Upper lobe of left lung (tissue), 6 donors: ENCODE measurements at regions not wholly inside any gene's neighbourhood (a gene's known extent, or its start where the extent isn't known, plus 50 kb on each side); places are given as distances from the start of the nearest gene placed in this dataset.

Experiments used
- ATAC-seq, 2 donors: fragments of 200-7000 bp; cut with Tn5 transposase; one replicate each; pipeline ENCODE4 v1.9.1; 2022; ENCODE audit warnings: mild to moderate bottlenecking in 2 of 2, moderate library complexity in 2 of 2; ENCODE audit not compliant: low FRiP score in 2 of 2
- DNase-seq, 2 donors: peaks; one replicate each; pipeline ENCODE4 v3.0.0-alpha.2; 2019 to 2020
- H3K27ac ChIP-seq, 4 donors: fragments of 200-600 bp; sonication (generic); one replicate each; pipeline ENCODE4 v1.5.1; 2016 to 2019
- H3K27me3 ChIP-seq, 4 donors: fragments of 200-600 bp; sonication (generic); one replicate each; pipeline ENCODE4 v1.5.1; 2017 to 2019
- H3K36me3 ChIP-seq, 4 donors: fragments of 200-600 bp; sonication (generic); one replicate each; pipeline ENCODE4 v1.5.1; 2016 to 2019
- H3K4me1 ChIP-seq, 4 donors: fragments of 200-600 bp; sonication (generic); one replicate each; pipeline ENCODE4 v1.5.1; 2018 to 2019
- H3K4me3 ChIP-seq, 4 donors: fragments of 200-600 bp; sonication (generic); one replicate each; pipeline ENCODE4 v1.5.1; 2017 to 2019; ENCODE audit warnings: mild to moderate bottlenecking in 2 of 4, moderate library complexity in 1 of 4
- H3K9me3 ChIP-seq, 4 donors: fragments of 200-600 bp; sonication (generic); one replicate each; pipeline ENCODE4 v1.5.1; 2018 to 2019
- EP300 ChIP-seq, 4 donors: sonication (generic); formaldehyde crosslinking; IDR thresholded peaks; one replicate each; pipeline ENCODE4 v1.5.1; 2017; ENCODE audit warnings: antibody characterized with exemption in 4 of 4, control low read depth in 2 of 4
- POLR2A ChIP-seq, 4 donors: fragments of 450-650 bp; IDR thresholded peaks; one replicate each; pipeline ENCODE4 v1.5.1; 2016 to 2017; ENCODE audit warnings: antibody characterized with exemption in 4 of 4, mild to moderate bottlenecking in 2 of 4
- POLR2AphosphoS5 ChIP-seq, 2 donors: sonication (generic); formaldehyde crosslinking; IDR thresholded peaks; one replicate each; pipeline ENCODE4 v1.5.1; 2017; ENCODE audit warnings: antibody characterized with exemption in 2 of 2
- WGBS, 2 donors: methylation state at CpG; one replicate each; pipeline ENCODE4 v1.1.5; 2017 to 2018; 5-methylcytosine and 5-hydroxymethylcytosine counted together
- TF ChIP-seq, protein P1 (sequence below), 6 experiments: fragments of 450-650 bp in 4 of 6; fragments of 200-600 bp in 2 of 6; sonication (generic) in 2 of 6; IDR thresholded peaks; one replicate each; pipeline ENCODE4 v1.5.1; 2016 to 2019; ENCODE audit warnings: antibody characterized with exemption in 6 of 6
- donor health status: DM: no; HTN: no; CAD: no; lungs with moderate emphysema.
- donor health status: DM: no; HTN: yes; CAD: no; lungs with severe emphysema.

- Histone ChIP-seq H3K27ac (no peak overlapping the region), H3K4me3 (no peak overlapping the region), H3K27me3 (no peaks in the 10 kb centered on the region), H3K9me3 (peaks cover 3 to 15% (median 7%) of the 10 kb centered on the region in 4 donors), H3K4me1 (peaks cover 10 to 18% (median 13%) of the 10 kb centered on the region in 4 donors), H3K36me3 (no peaks in the 10 kb centered on the region)
- ATAC-seq: no peak
- 93 to 95% methylated on average over 9 of the region's 9 CpGs for WGBS, 2 donors
- no peak for TF ChIP-seq POLR2A (IDR thresholded peaks at IDR 0.05)
- TF ChIP-seq POLR2AphosphoS5 (IDR thresholded peaks at IDR 0.05): no peak
- TF ChIP-seq, protein P1, sequence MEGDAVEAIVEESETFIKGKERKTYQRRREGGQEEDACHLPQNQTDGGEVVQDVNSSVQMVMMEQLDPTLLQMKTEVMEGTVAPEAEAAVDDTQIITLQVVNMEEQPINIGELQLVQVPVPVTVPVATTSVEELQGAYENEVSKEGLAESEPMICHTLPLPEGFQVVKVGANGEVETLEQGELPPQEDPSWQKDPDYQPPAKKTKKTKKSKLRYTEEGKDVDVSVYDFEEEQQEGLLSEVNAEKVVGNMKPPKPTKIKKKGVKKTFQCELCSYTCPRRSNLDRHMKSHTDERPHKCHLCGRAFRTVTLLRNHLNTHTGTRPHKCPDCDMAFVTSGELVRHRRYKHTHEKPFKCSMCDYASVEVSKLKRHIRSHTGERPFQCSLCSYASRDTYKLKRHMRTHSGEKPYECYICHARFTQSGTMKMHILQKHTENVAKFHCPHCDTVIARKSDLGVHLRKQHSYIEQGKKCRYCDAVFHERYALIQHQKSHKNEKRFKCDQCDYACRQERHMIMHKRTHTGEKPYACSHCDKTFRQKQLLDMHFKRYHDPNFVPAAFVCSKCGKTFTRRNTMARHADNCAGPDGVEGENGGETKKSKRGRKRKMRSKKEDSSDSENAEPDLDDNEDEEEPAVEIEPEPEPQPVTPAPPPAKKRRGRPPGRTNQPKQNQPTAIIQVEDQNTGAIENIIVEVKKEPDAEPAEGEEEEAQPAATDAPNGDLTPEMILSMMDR (IDR thresholded peaks at IDR 0.05): no peak
- TF ChIP-seq EP300 (IDR thresholded peaks at IDR 0.05): no peak
- no peak for DNase-seq
These were observed 77.2 kb upstream of the CD180 start for GRCh38 chr5:67273689-67274356.

DNA sequence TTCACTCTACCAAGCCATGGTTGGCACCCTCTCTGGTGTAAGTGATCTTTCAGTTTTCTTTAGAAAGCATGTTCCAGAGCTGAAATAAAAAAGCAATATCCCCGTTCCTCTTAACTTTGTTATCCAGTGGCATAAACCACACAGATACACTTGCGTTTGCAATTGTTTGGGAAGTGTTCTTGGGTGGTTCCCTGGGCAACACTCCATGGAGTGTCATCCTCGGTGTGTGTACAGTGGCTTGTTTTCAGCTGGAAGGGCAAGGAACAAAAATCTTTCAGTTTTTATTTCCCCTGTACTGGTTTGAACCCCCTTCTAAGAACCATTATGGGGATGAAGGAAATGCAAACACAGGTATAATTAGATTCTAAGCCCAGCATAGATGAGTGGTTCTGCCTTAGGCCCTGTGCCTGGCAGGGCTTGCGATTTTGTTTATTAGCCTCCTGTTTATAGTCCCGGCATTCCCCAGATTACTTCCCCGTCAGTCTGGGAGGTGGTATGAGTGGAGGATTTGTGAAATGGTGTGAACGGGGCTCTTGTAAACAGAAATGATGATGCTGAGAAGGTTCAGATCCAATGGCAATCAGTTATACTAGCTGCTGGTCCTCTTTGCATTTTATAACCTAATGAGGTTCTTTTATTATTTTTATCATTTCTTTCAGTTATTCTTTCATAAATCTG lies 76.0 kb upstream of the CD180 start:
- no peak overlapping the region for H3K27ac ChIP-seq
- DNase-seq (no peak), ATAC-seq (no peak)
- no peak for TF ChIP-seq POLR2A (IDR thresholded peaks at IDR 0.05)
- TF ChIP-seq EP300 (IDR thresholded peaks at IDR 0.05): no peak
- TF ChIP-seq, protein P1 (IDR thresholded peaks at IDR 0.05): no peak
- TF ChIP-seq POLR2AphosphoS5 (IDR thresholded peaks at IDR 0.05): no peak
- H3K4me1 ChIP-seq: peaks cover 20 to 30% (median 25%) of the 10 kb centered on the region in 4 donors
- peaks cover 0 to 4% (median 0%) of the 10 kb centered on the region in 4 donors for H3K9me3 ChIP-seq
- H3K27me3 ChIP-seq: no peaks in the 10 kb centered on the region
- no peak overlapping the region for H3K4me3 ChIP-seq
- WGBS, 2 donors: 57 to 80% methylated on average over 7 of the region's 7 CpGs
- no peaks in the 10 kb centered on the region for H3K36me3 ChIP-seq

DNA sequence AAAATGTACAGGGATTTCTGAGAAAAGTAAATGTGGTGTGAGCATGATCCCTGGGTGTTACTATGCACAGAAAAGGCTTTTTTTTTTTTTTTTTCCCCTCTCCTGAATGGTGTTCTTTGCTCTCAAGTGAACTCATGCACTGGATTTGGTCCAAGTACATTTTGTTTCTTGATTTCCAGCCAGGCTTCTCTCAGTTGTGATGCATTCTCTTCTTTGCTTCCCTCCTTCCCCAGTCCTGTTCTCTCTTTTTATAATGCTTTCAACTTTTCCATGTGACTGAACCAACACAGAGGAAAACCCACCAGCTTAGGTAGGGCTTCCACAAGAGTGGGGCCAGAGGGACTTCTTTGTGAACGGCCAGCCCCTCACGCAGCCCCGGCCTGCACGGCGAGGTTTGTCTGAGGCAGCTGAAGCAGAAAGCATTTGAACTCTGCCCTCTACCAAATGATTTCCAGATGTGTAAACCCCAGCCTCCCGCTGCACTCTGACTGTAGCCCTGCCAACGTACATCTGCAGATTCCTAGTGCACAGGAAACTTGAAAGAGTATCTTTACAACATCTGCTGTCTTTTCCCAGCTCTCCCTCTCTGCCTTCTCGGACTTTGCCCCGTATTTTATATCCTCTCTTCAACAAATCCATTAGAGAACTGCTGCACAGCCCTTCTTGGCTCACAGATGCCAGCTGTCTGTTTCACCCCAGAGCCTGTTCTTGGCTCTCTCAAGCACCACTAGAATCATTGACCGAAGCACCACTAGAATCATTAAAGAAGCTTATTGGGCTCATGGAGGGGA lies 71.8 kb upstream of the CD180 start:
- peak; percentile 81 to 88 for ATAC-seq
- H3K27me3 ChIP-seq: no peaks in the 10 kb centered on the region
- H3K9me3 ChIP-seq: no peaks in the 10 kb centered on the region
- H3K36me3 ChIP-seq: no peaks in the 10 kb centered on the region
- TF ChIP-seq POLR2A (IDR thresholded peaks at IDR 0.05): peak in 1 of 4 donors; percentile 19
- TF ChIP-seq POLR2AphosphoS5 (IDR thresholded peaks at IDR 0.05): peak; percentile 3 to 34
- TF ChIP-seq, protein P1 (IDR thresholded peaks at IDR 0.05): no peak
- peak in 3 of 4 donors; percentile 9 to 91 (median 81) for TF ChIP-seq EP300 (IDR thresholded peaks at IDR 0.05)
- H3K4me1 ChIP-seq: peaks cover 24 to 34% (median 27%) of the 10 kb centered on the region in 4 donors
- DNase-seq: peak; percentile 59 to 70
- peak overlapping the region; percentile 70 to 89 (median 82) for H3K27ac ChIP-seq
- H3K4me3 ChIP-seq: peak overlapping the region in 1 of 4 donors; percentile 23
- WGBS, 2 donors: 36 to 45% methylated on average over 10 of the region's 10 CpGs

GRCh38 chr5:67267512-67268216 lies 71.1 kb upstream of the CD180 start:
- Histone ChIP-seq H3K4me1 (peaks cover 24 to 34% (median 27%) of the 10 kb centered on the region in 4 donors), H3K4me3 (no peak overlapping the region), H3K36me3 (no peaks in the 10 kb centered on the region), H3K9me3 (no peaks in the 10 kb centered on the region), H3K27ac (peak overlapping the region; percentile 69 to 89 (median 82)), H3K27me3 (no peaks in the 10 kb centered on the region)
- ATAC-seq (peak; percentile 16 to 29), DNase-seq (no peak)
- WGBS, 2 donors: 52 to 64% methylated on average over 5 to 7 of the region's 7 CpGs
- TF ChIP-seq, protein P1 (IDR thresholded peaks at IDR 0.05): no peak
- TF ChIP-seq POLR2A (IDR thresholded peaks at IDR 0.05) (no peak), EP300 (IDR thresholded peaks at IDR 0.05) (no peak), POLR2AphosphoS5 (IDR thresholded peaks at IDR 0.05) (peak in 1 of 2 donors; percentile 51)
